ENCODE measurements at regions not wholly inside any gene's neighbourhood (a gene's known extent, or its start where the extent isn't known, plus 50 kb on each side); places are given as distances from the start of the nearest gene placed in this dataset.
A peak's percentile ranks its signal among the peaks of the same experiment; 100 is the strongest.
"Not testable (repeated sequence)": the region's sequence is repeated elsewhere in the genome, so short reads cannot be mapped to it uniquely, and the experiment has no call there.

GRCh38 chrX:27156921-27157320, 306.2 kb downstream of the PPP4R3C start:
- DNase-seq (ENCODE audit: low read depth), result not testable (repeated sequence)

- DNase-seq (ENCODE audit: low read depth), result no peak
Observed at GRCh38 chrX:27136325-27136724, 326.8 kb downstream of the PPP4R3C start.

GRCh38 chrX:27132862-27133261, 330.3 kb downstream of the PPP4R3C start:
- DNase-seq (ENCODE audit: low read depth), result peak; percentile 50

GRCh38 chrX:27087176-27087575, 376.0 kb downstream of the PPP4R3C start:
- DNase-seq (ENCODE audit: low read depth), result peak; percentile 48

GRCh38 chrX:27086237-27086636, 376.9 kb downstream of the PPP4R3C start:
- DNase-seq (ENCODE audit: low read depth), result peak; percentile 37

GRCh38 chrX:27085346-27085745, 377.8 kb downstream of the PPP4R3C start:
- DNase-seq (ENCODE audit: low read depth), result peak; percentile 32

- DNase-seq (ENCODE audit: low read depth), result peak; percentile 51
Observed at GRCh38 chrX:27078371-27078770, 384.8 kb downstream of the PPP4R3C start.

- DNase-seq (ENCODE audit: low read depth), result no peak
Observed at GRCh38 chrX:27057883-27058282, 405.3 kb downstream of the PPP4R3C start.

GRCh38 chrX:27039332-27039731, 423.8 kb downstream of the PPP4R3C start:
- DNase-seq (ENCODE audit: low read depth), result no peak

GRCh38 chrX:27008486-27008885, 454.7 kb downstream of the PPP4R3C start:
- no peak for DNase-seq (ENCODE audit: low read depth)

- DNase-seq (ENCODE audit: low read depth), result no peak
Observed at GRCh38 chrX:26999634-27000033, 463.5 kb downstream of the PPP4R3C start.

- DNase-seq (ENCODE audit: low read depth), result no peak
Observed at GRCh38 chrX:26958261-26958660, 504.9 kb downstream of the PPP4R3C start.

GRCh38 chrX:26954029-26954428, 509.1 kb downstream of the PPP4R3C start:
- DNase-seq (ENCODE audit: low read depth), result no peak

GRCh38 chrX:26952213-26952612, 510.9 kb downstream of the PPP4R3C start:
- peak; percentile 18 for DNase-seq (ENCODE audit: low read depth)

GRCh38 chrX:26927419-26927818, 535.7 kb downstream of the PPP4R3C start:
- DNase-seq (ENCODE audit: low read depth), result no peak

- DNase-seq (ENCODE audit: low read depth), result peak; percentile 40
Observed at GRCh38 chrX:26925088-26925487, 538.1 kb downstream of the PPP4R3C start.

GRCh38 chrX:26922278-26922677, 540.9 kb downstream of the PPP4R3C start:
- DNase-seq (ENCODE audit: low read depth), result peak; percentile 54

GRCh38 chrX:26918631-26919030, 544.5 kb downstream of the PPP4R3C start:
- DNase-seq (ENCODE audit: low read depth), result peak; percentile 69

- DNase-seq (ENCODE audit: low read depth), result no peak
Observed at GRCh38 chrX:26916991-26917390, 546.1 kb downstream of the PPP4R3C start.

GRCh38 chrX:26915064-26915463, 548.1 kb downstream of the PPP4R3C start:
- DNase-seq (ENCODE audit: low read depth), result peak; percentile 32

GRCh38 chrX:26914232-26914631, 548.9 kb downstream of the PPP4R3C start:
- no peak for DNase-seq (ENCODE audit: low read depth)

- not testable (repeated sequence) for DNase-seq (ENCODE audit: low read depth)
Observed at GRCh38 chrX:26911785-26912184, 551.4 kb downstream of the PPP4R3C start.

- DNase-seq (ENCODE audit: low read depth), result no peak
Observed at GRCh38 chrX:26909728-26910127, 553.4 kb downstream of the PPP4R3C start.

GRCh38 chrX:26908218-26908617, 554.9 kb downstream of the PPP4R3C start:
- DNase-seq (ENCODE audit: low read depth), result no peak

GRCh38 chrX:26889574-26889973, 573.6 kb downstream of the PPP4R3C start:
- no peak for DNase-seq (ENCODE audit: low read depth)
